Superior temporal gyrus (tissue), 1 donor: ENCODE measurements at regions not wholly inside any gene's neighbourhood (a gene's known extent, or its start where the extent isn't known, plus 50 kb on each side); places are given as distances from the start of the nearest gene placed in this dataset.
"Not testable (repeated sequence)": the region's sequence is repeated elsewhere in the genome, so short reads cannot be mapped to it uniquely, and the experiment has no call there.

Experiments used
- DNase-seq: peaks from one replicate; pipeline ENCODE4 v3.0.0-alpha.2; 2016; ENCODE audit errors: extremely low spot score

DNA sequence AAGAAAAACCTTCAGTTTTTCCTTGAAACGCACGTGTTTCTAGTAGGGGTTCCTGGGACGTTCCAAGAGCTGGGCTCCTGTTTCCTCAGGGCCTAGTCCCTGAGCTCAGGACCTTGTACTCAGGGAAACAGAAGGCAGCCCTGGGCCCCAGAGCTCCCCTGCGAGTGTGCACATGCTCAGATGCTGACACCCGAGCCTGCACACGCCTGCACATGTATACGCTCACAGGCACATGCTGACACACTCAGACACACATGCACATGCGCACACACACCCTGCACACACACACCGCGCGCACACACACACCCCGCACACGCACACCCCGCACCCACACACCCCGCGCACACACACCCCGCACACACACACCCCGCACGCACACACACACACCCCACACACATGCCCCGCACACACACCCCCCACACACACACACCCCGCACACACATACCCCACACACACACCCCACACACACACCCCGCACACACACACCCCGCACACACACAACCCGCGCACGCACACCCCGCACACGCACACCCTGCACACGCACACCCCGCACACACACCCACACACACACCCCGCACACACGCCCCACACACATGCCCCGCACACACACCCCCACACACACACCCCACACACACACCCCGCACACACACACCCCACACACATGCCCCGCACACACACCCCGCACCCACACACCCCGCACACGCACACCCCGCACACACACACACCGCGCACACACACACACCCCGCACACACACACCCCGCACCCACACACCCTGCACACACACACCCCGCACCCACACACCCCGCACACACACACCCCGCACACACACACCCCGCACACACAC is 52.2 kb downstream of the CALML3 start:
- no peak for DNase-seq

DNA sequence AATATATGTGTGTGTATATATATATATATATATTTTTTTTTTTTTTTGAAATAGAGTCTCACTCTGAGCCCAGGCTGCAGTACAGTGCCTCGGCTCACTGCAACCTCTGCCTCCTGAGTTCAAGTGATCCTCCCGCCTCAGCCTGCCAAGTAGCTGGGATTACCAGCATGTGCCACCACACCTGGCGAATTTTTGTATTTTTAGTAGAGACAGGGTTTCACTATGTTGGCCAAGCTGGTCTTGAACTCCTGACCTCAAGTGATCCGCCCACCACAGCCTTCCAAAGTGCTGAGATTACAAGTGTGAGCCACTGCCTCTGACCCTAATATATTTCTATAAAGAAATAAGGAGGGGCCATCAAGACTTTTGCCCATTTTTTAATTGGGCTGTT is 55.3 kb downstream of the CALML3 start:
- not testable (repeated sequence) for DNase-seq

- no peak for DNase-seq
These were observed 57.2 kb downstream of the CALML3 start for GRCh38 chr10:5581670-5582566.

- no peak for DNase-seq
These were observed 58.0 kb downstream of the CALML3 start for GRCh38 chr10:5582736-5583135.

GRCh38 chr10:5583525-5584175 is 58.9 kb downstream of the CALML3 start:
- no peak for DNase-seq

DNA sequence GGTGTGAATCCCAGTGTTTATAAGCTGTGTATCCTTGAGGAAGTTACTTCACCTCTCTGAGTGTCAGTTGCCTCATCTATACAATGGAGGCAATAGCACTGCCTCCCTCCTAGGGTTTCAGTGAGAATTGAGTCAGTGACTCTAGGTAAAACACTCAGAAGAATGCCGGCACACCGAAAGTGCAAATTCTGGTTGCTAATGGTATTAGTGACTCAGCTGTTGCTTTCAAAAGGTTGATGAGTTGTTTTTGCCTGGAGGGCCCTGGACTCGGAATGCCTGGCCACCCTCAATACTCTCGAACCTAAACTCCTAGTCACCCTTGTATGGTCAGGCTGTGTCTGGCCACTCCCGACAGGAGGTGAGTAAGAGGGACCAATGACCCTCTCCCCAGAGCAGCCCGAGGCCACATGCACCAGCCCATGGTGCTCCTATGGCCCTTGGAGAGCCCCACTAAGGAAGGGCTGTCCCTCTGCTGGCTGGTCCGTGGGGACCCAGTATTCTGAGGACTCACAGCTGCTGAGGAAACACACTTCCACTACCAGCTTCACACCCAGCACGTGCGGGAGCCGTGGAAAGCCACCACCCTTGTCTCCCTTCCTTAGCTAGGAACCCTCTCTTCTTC is 60.2 kb downstream of the CALML3 start:
- no peak for DNase-seq

- peak; percentile 13 for DNase-seq
These were observed 60.9 kb downstream of the CALML3 start for GRCh38 chr10:5585517-5586206.

DNA sequence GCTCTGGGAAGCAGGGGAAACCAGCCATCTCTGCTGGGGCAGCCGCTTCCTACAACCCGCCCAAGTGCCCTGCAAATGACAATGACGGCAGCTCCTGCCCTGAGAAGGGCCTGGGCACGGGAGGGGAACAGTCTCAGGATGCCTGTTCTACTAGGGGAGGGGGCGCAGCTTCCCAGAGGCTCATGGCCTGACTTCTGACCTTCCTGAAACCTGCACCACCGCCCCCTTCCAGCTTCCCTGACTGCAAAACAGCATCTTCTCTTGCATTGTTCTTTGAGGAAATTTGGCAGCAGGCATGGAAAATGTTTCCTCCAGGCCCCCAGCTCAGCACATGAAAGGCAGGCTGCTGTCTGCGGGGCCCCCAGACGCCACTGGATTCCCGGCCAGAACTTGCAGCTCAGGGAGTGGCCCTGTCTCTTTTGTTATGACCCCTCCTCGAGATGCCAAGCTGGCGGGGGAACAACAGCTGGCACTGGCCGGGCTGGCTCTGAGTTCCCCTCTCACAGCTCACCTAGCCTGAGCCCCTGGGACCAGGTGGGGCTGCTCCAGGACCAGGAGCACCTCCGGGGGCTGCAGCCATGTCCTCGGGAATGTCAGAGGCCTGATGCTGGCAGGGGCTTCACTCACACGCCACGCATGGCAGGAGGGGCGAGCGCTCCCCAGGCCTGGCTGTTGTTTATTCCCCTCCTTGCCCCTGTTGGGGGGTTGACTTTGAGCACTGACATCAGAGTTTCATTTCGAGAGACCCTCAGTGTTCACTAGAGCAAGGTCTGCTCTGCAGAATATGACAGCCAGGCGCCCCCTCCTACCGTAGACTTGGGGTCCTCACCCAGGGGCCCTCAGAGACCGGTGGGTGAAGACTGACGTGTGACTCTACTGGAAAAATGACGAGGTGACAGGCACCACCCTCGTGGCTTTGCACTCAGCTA is 62.7 kb downstream of the CALML3 start:
- DNase-seq, result no peak

DNA sequence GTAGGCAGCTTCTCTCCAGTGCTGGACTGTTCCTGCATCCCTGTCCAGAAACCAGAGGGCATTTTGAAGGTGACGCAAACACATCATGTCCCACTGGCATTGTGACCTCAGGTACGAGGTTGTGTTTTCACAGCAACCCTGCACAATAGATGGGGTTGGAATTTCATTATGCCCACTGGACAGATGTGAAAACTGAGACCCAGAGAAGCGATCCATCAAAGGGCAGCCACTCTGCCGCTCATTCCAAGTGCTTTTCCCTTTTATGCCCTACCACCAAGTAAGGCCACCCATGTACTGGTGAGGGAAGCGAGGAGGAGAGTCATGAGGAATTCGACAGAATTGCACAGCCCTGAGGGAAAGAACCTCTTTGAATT is 63.3 kb downstream of the CALML3 start:
- no peak for DNase-seq

DNA sequence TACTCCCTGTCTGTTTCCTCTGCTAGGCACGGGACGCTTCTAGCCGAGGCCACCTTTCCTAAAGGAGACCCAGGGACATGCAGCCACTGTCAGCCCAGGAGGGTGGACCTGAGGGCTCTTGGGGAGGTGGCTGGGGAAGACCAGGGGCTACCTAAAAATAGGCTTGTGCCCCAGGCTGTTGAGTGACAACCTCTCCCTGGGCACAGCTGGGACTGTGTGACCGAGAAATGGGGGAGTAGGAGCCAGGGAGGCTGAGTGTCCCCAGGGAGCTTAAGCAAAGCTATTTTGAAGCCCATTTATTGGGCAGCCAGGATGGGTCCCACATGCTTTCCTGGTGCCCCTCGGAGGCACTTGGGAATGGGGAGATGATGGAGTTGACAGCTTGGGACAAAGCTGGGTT is 63.8 kb downstream of the CALML3 start:
- DNase-seq, result no peak
